ENCODE measurements at regions not wholly inside any gene's neighbourhood (a gene's known extent, or its start where the extent isn't known, plus 50 kb on each side); places are given as distances from the start of the nearest gene placed in this dataset.

GRCh38 chr17:55829995-55830612 lies 79.3 kb downstream of the PCTP start:
- no peak for DNase-seq

DNA sequence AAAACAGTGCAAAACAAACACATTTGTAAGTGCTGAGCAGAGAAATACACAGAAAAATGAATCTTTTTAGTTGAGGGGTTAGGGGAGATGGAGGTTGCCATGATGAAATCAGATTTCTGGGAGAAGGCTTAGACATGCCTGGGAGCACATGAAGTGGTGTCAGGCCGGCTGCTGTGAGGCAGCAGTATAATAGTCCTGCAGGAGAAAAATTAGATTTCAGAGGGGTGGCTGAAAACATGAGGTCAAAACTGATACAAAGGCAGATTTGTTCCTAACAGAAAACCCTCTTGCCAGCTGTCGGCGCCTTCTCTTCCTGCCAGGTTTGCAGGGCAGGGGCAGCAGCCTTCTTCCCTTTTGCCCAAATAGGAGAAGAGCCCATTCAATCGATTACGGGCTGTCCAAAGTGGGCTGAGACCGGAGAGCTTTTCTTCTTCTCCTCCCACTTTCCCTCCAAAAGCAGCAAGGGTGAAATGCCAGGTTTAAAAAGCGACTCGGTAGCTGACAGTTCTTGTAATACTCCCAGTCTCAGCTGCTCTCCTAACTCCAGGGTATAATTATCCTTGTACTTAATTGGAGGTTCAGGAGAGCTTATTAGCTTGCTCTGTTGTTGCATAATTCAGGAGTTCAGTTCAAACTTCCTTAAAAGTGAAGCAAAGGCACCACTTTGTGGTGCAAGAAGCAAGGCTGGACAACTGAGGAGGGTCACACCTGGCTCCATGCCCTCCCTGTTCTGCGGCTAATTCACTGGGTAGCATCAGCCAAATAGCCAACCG lies 80.0 kb downstream of the PCTP start:
- peak; percentile 47 for DNase-seq

GRCh38 chr17:55833306-55833705 lies 82.5 kb downstream of the PCTP start:
- no peak for DNase-seq

DNA sequence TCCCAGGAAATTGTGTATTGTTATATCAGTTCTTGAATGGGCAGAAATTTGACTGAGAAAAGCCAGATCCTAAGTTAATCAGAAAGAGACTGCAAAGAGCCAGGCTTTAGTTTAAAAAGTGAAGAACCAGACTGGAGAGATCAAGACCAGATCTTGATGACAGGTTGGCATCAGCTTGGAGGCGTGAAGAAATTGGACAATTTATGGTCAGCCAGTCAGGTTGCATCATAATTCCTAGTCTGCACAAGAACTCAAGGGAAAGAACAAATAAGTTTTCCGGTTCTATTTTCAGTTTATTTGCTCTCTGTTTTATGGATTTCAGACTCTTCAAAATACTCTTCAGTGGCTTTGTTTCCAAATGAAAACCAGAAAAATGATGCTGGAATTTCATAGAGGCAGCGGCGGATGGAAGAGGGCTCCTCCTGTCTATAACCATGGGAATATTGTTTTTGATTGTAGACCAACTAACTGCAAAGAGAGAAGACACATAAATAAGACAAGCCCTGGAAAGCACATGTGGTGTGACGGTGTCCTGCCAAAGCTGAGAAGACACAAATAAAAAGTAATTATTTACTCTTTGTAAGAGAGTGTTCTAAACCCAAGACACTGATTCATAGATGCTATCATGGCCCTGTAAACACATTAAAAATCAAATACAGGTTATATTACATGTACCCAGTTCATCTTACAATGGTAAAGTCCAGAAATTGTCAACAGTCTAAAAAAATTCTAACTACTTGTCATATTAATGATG lies 91.7 kb downstream of the PCTP start:
- DNase-seq = no peak

GRCh38 chr17:55843785-55844184 lies 92.9 kb downstream of the PCTP start:
- DNase-seq = no peak

- DNase-seq = no peak
Measured at GRCh38 chr17:55845385-55845784, 94.5 kb downstream of the PCTP start.

DNA sequence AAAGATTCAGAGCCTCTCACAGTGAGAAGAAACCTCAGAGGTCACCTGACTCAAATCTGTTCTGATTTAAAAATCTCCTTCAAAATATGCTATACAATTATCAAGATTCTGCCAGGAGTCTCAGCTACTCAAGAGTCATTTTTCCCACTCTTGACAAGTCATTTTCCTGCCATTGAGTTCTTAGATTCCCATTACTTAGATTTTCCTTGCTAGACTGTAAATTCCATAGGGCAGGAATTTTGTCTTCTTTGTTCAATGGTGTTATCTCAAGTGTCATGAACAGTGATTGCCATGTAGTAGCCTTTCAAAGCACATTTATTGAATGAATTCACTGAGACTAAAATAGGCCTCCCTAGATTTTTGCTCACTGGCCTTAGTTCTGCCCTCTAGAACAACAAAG lies 95.9 kb downstream of the PCTP start:
- no peak for DNase-seq

DNA sequence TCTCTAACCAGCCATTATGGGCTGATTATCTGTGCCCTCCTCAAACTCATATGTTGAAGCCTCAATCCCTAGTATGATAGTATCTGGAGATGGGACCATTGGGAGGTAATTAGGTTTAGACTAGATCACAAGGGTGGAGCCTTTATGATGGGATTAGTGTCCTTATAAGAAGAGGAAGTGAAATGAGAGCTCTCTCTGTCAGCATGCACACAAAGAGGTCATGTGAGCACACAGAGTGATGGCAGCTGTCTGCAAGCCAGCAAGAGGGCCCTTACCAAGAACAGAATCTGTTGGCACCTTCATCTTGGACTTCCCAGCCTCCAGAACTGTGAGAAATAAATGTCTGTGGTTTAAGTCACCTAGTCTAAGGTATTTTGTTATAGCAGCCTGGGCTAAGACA lies 101.9 kb downstream of the PCTP start:
- no peak for DNase-seq

- no peak for DNase-seq
Measured at GRCh38 chr17:55859301-55859795, 108.5 kb downstream of the PCTP start.

GRCh38 chr17:55865072-55865762 lies 114.4 kb downstream of the PCTP start:
- no peak for DNase-seq

DNA sequence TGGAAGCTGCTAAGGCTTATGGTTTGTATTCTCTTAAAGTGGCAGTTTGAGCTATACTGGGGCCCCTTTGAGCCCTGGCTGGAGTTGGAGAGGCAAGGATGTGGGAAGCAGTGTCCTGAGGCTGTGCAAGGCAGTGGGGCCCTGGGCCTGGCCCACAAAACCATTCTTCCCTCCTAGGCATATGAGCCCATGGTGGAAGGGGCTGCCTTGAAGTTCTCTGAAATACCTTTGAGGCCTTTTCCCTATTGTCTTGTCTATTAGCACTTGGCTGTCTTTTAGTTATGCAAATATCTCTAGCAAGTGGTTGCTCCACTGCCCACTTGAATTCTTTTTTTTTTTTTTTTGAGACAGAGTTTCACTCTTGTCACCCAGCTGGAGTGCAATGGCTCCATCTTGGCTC lies 119.2 kb downstream of the PCTP start:
- no peak for DNase-seq

DNA sequence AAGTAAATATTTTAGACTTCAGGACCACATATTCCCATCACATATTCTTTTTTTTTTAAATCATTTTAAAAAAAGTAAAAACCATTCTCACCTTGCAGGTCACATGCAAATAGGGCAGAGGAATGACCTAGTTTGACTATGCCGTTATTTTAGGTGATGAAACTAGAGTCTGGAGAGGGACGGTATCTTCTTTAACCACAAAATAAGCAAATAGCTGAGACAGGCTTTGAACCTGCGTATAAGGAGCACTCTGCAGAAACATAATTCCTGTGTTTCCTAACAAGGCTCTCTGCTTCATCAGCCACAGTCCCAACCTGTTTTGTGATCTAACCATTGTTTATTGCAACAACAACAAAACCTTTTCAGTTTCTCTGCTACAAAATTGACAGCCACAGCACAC lies 121.5 kb downstream of the PCTP start:
- DNase-seq = no peak

DNA sequence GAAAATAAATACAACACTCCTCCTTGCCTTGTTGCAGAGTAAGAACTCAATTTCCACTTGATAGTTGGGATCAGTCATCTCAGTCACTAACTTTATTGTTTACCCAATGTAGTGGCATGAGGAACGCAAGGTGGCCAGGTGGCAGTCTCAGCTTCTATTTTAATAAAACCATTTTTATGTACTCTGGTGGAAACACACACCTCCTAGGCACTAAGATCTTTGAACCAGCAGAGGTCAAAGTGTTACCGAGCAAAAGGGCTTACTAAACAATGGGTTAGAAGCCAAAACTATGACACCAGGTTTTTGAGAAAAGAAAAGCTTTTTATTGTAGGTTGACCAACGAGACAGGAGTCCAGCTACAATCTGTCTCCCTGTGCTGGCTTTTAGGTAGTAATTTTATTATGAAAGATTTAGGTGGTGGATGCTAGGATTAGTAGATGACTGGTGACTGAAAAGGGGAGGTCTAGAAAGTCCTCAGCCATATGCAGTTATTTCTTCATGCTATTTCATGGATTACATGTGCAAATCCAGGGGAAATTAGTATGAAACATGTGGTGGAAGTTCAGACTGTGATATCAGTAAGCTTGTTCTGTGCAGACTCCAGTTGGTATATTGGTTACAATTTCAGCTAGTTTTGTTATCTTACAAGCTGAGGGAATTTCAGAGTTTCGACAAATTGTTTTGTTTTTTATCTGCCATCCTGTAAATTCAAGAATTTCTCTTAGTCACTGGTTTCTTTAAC lies 122.3 kb downstream of the PCTP start:
- no peak for DNase-seq

GRCh38 chr17:55883149-55883548 lies 132.3 kb downstream of the PCTP start:
- DNase-seq = no peak

DNA sequence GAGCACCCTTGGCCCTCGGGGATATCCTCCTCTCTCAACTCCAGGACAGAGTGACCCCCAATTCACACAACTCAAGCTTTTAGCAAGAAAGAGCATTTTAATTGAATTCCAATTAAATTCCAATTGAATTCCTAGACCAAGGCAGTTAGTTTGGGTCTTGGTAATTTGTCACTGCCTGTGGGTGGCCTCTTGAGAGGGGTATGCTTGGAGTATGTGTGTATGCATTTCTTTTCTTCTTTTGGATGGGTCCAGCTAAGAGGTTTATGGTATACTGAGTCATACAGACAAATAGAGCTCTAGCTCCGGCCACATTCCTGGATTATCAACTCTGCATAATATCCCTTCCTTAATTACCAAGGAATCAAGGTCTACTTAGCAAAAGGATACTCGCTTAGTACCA lies 136.7 kb downstream of the PCTP start:
- DNase-seq = no peak

- no peak for DNase-seq
Measured at GRCh38 chr17:55889271-55889670, 138.4 kb downstream of the PCTP start.

DNA sequence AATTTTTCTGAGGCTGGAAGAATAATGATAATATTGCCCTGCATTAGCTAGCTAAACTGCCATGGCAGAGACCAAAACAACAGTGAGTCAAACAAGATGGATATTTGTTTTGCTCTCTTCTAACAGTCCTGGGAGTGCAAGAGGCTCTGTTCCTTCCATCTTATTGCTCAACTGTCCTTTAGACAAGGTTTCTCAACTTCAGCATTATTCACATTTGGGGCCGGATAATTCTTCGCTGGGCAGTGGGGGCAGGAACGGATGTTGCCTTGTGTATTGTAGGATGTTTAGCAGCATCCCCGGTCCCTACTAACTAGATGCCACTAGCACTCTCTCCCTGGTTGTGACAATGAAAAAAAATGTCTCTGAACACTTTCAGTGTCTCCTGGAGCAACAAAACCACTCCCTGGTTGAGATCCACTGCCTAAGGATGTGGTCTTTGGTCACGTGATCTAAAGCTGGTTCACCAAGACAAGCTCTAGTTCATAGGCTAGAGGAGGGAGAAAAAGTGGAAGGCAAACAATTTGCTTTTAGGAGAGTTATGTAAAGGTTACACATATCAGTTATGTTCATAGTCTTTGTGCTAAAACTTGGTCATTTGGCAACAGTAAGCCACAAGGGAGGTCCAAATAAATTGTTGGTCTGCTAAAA lies 144.4 kb downstream of the PCTP start:
- DNase-seq = no peak

GRCh38 chr17:55897301-55897700 lies 146.4 kb downstream of the PCTP start:
- no peak for DNase-seq

DNA sequence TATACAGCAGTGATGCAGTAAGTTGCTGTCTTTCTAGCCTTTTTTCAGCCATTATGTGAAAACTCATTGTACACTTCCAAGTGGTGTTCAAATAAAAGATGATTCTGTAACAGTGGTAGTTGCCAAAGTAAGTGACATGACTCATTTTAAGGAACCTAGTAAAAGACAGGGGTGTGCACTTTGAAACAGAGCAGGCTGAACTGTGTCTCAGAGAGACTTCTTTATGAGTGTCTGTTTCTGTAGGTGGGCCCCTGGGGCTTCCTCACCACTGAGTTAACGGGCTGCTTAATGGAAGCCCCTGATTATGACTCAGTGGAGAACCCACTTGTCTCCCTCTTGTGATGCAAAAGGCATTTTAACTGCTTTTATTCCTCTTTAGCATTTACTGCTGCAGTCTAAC lies 147.3 kb downstream of the PCTP start:
- DNase-seq = no peak

GRCh38 chr17:55900188-55900587 lies 149.3 kb downstream of the PCTP start:
- no peak for DNase-seq

GRCh38 chr17:55903028-55903690 lies 152.3 kb downstream of the PCTP start:
- no peak for DNase-seq

Data from COR-L47 (cell line).